PC-9 (cell line): ENCODE measurements at regions not wholly inside any gene's neighbourhood (a gene's known extent, or its start where the extent isn't known, plus 50 kb on each side); places are given as distances from the start of the nearest gene placed in this dataset.

ENCODE experiments used
- CTCF ChIP-seq: fragments of 200-600 bp; sonication (generic); conservative IDR thresholded peaks from 2 replicates; pipeline ENCODE4 v1.6.1; 2017; ENCODE audit warnings: mixed run types, antibody characterized with exemption, mild to moderate bottlenecking, moderate library complexity
- EZH2 ChIP-seq: fragments of 200-600 bp; sonication (generic); IDR thresholded peaks from 2 replicates; pipeline ENCODE4 v1.8.0; 2017; ENCODE audit warnings: antibody characterized with exemption, low read depth

- TF ChIP-seq CTCF: no peak
- TF ChIP-seq EZH2: no peak
These were observed 1435.9 kb downstream of the OTOL1 start for GRCh38 chr3:162932503-162932902.
